ENCODE measurements at regions not wholly inside any gene's neighbourhood (a gene's known extent, or its start where the extent isn't known, plus 50 kb on each side); places are given as distances from the start of the nearest gene placed in this dataset.

DNA sequence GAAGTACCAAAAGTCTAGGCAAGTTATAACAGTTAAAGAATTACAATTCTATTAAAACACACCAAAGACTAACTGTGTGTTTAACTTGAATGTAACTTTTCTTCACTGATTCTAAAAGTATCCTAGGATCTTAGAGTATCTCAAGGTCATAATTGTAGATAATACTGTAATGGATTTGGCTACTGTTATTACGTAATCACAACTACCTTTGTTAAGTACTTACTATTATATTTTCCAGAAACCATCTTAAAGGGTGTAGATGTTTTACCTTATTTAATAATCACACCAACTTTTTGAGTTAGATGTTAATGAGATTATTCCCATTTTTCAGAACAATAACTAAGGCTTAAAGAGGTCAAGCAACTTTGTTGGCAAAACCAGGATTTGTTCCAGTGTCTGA, 161.3 kb upstream of the REG3A start:
- no peaks in the 10 kb centered on the region for H3K36me3 Mint-ChIP-seq (ENCODE audit: insufficient read depth, unreplicated experiment)
- POLR2A ChIA-PET: no interaction called here
- H3K27ac Mint-ChIP-seq (ENCODE audit: low read depth, unreplicated experiment): no peak overlapping the region
- no TSS peak for BruUV-seq (replicated peaks)
- TF ChIP-seq, protein P1, sequence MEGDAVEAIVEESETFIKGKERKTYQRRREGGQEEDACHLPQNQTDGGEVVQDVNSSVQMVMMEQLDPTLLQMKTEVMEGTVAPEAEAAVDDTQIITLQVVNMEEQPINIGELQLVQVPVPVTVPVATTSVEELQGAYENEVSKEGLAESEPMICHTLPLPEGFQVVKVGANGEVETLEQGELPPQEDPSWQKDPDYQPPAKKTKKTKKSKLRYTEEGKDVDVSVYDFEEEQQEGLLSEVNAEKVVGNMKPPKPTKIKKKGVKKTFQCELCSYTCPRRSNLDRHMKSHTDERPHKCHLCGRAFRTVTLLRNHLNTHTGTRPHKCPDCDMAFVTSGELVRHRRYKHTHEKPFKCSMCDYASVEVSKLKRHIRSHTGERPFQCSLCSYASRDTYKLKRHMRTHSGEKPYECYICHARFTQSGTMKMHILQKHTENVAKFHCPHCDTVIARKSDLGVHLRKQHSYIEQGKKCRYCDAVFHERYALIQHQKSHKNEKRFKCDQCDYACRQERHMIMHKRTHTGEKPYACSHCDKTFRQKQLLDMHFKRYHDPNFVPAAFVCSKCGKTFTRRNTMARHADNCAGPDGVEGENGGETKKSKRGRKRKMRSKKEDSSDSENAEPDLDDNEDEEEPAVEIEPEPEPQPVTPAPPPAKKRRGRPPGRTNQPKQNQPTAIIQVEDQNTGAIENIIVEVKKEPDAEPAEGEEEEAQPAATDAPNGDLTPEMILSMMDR (IDR thresholded peaks at IDR 0.05; ENCODE audit: unreplicated experiment): no peak
- H3K4me3 Mint-ChIP-seq (ENCODE audit: unreplicated experiment): no peak overlapping the region
- intact Hi-C loops (cut with micrococcal nuclease): no loop called here
- H3K9me3 Mint-ChIP-seq (ENCODE audit: unreplicated experiment): peaks cover 5% of the 10 kb centered on the region
- DNase-seq (ENCODE audit: unreplicated experiment): no peak
- CTCF ChIA-PET: interaction anchor here (0.7 to 0.9 kb wide), 2 partner anchors 86 to 309 kb away, joined by 3 read pairs; no protein-coding TSS in a partner anchor
- no peaks in the 10 kb centered on the region for H3K27me3 Mint-ChIP-seq (ENCODE audit: insufficient read depth, unreplicated experiment)
- H3K4me1 Mint-ChIP-seq (ENCODE audit: insufficient read depth, unreplicated experiment): no peaks in the 10 kb centered on the region

DNA sequence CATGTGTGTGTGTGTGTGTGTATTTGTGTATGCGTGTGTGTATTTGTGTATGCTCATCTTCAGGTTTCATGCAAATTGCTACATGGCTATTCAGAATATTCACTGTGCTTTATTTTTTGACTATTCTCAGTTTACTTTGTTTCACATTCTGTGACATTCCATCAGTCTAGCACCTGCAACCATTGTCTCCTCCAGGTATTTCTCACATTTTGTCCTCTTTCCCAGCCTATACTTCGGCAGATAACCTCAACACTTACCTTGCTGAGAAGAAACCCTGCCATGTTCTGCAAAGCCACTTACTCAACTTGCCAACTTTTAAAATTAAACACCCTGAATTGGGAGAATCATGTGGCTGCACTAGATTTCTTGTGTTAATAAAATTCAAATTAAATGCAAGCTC, 135.4 kb upstream of the REG3A start:
- ChIA-PET POLR2A (no interaction called here), CTCF (interaction anchor here (1.6 kb wide), 1 partner anchor 60 kb away, joined by 3 read pairs; no protein-coding TSS in a partner anchor)
- no peaks in the 10 kb centered on the region for H3K27me3 Mint-ChIP-seq (ENCODE audit: insufficient read depth, unreplicated experiment)
- TF ChIP-seq, protein P1 (IDR thresholded peaks at IDR 0.05; ENCODE audit: unreplicated experiment): no peak
- peaks cover 6% of the 10 kb centered on the region for H3K36me3 Mint-ChIP-seq (ENCODE audit: insufficient read depth, unreplicated experiment)
- H3K4me3 Mint-ChIP-seq (ENCODE audit: unreplicated experiment): no peak overlapping the region
- H3K9me3 Mint-ChIP-seq (ENCODE audit: unreplicated experiment): peaks cover 44% of the 10 kb centered on the region
- intact Hi-C loops (cut with micrococcal nuclease): no loop called here
- no peaks in the 10 kb centered on the region for H3K4me1 Mint-ChIP-seq (ENCODE audit: insufficient read depth, unreplicated experiment)
- H3K27ac Mint-ChIP-seq (ENCODE audit: low read depth, unreplicated experiment): no peak overlapping the region
- no TSS peak for BruUV-seq (replicated peaks)
- DNase-seq (ENCODE audit: unreplicated experiment): no peak

DNA sequence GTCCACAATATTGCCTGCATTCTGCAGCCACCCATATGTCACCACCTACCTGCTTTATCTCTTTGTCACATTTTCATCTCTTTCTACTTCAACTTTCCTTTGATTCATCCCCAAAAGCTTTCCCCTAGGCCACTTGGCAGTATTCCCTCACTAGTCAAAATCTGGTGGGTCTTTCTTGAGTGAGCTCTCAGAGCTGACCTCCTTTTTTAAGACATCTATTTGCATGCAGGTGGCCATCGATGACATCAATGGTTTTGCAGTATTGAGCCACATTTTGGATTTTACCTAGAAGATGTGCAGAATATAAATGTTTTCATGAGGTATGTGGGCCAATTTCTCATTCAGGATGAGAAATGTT, 133.4 kb upstream of the REG3A start:
- H3K4me1 Mint-ChIP-seq (ENCODE audit: insufficient read depth, unreplicated experiment): no peaks in the 10 kb centered on the region
- peaks cover 6% of the 10 kb centered on the region for H3K36me3 Mint-ChIP-seq (ENCODE audit: insufficient read depth, unreplicated experiment)
- DNase-seq (ENCODE audit: unreplicated experiment): no peak
- BruUV-seq (replicated peaks): no TSS peak
- intact Hi-C loops (cut with micrococcal nuclease): no loop called here
- no peak overlapping the region for H3K27ac Mint-ChIP-seq (ENCODE audit: low read depth, unreplicated experiment)
- peaks cover 44% of the 10 kb centered on the region for H3K9me3 Mint-ChIP-seq (ENCODE audit: unreplicated experiment)
- POLR2A ChIA-PET: no interaction called here
- no peaks in the 10 kb centered on the region for H3K27me3 Mint-ChIP-seq (ENCODE audit: insufficient read depth, unreplicated experiment)
- TF ChIP-seq, protein P1 (IDR thresholded peaks at IDR 0.05; ENCODE audit: unreplicated experiment): no peak
- H3K4me3 Mint-ChIP-seq (ENCODE audit: unreplicated experiment): no peak overlapping the region
- CTCF ChIA-PET: no interaction called here

DNA sequence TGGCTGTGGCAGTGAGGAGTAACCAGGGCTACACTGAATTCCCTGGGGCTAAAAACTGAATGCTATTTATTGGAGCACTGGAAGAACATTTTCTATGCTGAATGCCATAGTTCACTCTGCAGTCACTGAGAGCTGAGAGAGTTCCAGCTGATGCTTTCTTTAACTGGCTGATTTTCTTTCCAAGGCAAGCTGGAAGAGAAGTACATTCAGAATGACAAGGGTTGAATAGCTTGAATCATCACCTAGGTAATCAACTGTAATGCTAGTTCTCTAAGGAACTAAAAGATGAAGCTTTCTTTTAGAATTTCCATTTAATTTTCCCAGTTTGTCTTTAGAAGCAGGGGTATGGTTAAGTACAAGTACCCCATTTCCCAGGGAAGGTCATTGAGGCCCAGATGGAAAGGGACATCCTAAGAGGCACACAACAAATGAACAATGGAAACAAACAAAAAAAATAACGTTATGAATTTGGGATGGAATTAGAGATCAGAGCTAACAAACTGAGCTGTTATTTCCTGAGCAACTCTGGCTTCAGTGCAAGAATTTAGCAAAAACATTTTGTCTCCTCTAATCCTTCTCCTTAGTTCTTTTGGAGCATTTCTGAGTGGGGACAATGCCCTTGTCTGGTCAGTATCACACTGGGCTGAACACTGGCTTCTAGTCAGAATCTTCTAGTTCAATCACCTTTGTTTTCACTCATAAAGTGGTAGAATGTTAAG, 132.8 kb upstream of the REG3A start:
- Mint-ChIP-seq H3K4me3 (ENCODE audit: unreplicated experiment) (no peak overlapping the region), H3K4me1 (ENCODE audit: insufficient read depth, unreplicated experiment) (no peaks in the 10 kb centered on the region), H3K9me3 (ENCODE audit: unreplicated experiment) (peaks cover 39% of the 10 kb centered on the region), H3K27ac (ENCODE audit: low read depth, unreplicated experiment) (no peak overlapping the region), H3K27me3 (ENCODE audit: insufficient read depth, unreplicated experiment) (no peaks in the 10 kb centered on the region), H3K36me3 (ENCODE audit: insufficient read depth, unreplicated experiment) (peaks cover 6% of the 10 kb centered on the region)
- DNase-seq (ENCODE audit: unreplicated experiment): no peak
- POLR2A ChIA-PET: interaction anchor here (0.7 kb wide), 1 partner anchor 609 kb away, joined by 3 read pairs; no protein-coding TSS in a partner anchor
- no TSS peak for BruUV-seq (replicated peaks)
- intact Hi-C loops (cut with micrococcal nuclease): no loop called here
- CTCF ChIA-PET: interaction anchor here (0.8 kb wide), 1 partner anchor 87 kb away, joined by 5 read pairs; no protein-coding TSS in a partner anchor
- TF ChIP-seq, protein P1 (IDR thresholded peaks at IDR 0.05; ENCODE audit: unreplicated experiment): no peak
